Type B pancreatic cell (in vitro differentiated cells): ENCODE measurements at regions not wholly inside any gene's neighbourhood (a gene's known extent, or its start where the extent isn't known, plus 50 kb on each side); places are given as distances from the start of the nearest gene placed in this dataset.

Experiments used
- DNase-seq: peaks from one replicate; pipeline ENCODE4 v3.0.0; 2021; ENCODE audit warnings: mixed read lengths; ENCODE audit not compliant: unreplicated experiment; ENCODE audit errors: extremely low spot score
- H3K27ac Mint-ChIP-seq: 2 replicates; pipeline ENCODE4 v1.8.0; 2021; ENCODE audit warnings: mild to moderate bottlenecking, mixed read lengths
- H3K27me3 Mint-ChIP-seq: 2 replicates; pipeline ENCODE4 v1.8.0; 2021; ENCODE audit warnings: mixed read lengths
- H3K36me3 Mint-ChIP-seq: 2 replicates; pipeline ENCODE4 v1.8.0; 2021; ENCODE audit warnings: mixed read lengths
- H3K4me1 Mint-ChIP-seq: one replicate; pipeline ENCODE4 v1.8.0; 2021; ENCODE audit warnings: mixed read lengths; ENCODE audit not compliant: unreplicated experiment
- H3K4me3 Mint-ChIP-seq: 2 replicates; pipeline ENCODE4 v1.8.0; 2021; ENCODE audit warnings: mild to moderate bottlenecking, mixed read lengths
- H3K9me3 Mint-ChIP-seq: 2 replicates; pipeline ENCODE4 v1.8.0; 2021; ENCODE audit warnings: mixed read lengths
- TF ChIP-seq, protein P1 (sequence below): fragments of 200-600 bp; sonication (generic); conservative IDR thresholded peaks from 2 replicates; pipeline ENCODE4 v1.5.0; 2021; ENCODE audit warnings: antibody characterized with exemption, mild to moderate bottlenecking

DNA sequence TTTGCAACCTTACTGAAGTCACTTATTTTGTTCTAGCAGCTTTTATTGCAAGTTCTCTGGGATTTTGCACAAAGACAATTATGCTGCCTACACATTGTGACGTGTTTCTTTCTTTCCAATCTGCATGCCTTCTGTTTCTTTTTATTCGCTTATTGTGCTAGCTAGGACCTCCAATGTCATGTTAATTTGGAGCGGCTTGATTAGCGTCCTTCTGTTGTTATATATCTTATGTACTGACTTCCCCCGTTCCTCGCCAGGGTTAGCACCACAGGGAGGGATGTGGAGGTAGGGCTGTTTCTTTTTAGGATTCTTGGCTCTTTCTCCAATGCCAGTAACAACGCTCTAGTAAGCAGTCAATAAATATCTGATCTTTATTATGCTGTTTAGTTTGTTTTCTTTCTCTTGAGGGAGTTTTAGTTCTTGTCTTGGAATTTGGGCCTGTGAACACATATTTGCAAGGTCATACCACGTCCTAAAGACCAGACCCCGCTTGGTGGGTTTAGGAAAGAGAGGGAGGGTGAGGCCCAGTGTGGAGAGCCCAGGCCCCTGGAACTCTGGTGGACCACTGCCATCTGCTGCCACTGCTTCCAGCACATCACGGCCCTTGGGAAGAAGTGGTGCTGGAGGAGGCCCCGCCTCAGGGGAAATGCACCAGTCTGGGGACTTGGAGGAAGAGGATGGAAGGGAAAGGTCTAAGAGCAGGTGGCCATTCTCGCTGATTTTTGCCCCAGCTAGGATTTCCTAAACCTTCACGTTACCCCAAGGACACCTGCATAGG lies 129.1 kb downstream of the TRIML1 start:
- no peaks in the 10 kb centered on the region for H3K27me3 Mint-ChIP-seq
- DNase-seq, result no peak
- H3K4me3 Mint-ChIP-seq, result no peak overlapping the region
- no peaks in the 10 kb centered on the region for H3K4me1 Mint-ChIP-seq
- peaks cover 11% of the 10 kb centered on the region for H3K9me3 Mint-ChIP-seq
- H3K27ac Mint-ChIP-seq, result no peak overlapping the region
- H3K36me3 Mint-ChIP-seq, result no peaks in the 10 kb centered on the region
- TF ChIP-seq, protein P1, sequence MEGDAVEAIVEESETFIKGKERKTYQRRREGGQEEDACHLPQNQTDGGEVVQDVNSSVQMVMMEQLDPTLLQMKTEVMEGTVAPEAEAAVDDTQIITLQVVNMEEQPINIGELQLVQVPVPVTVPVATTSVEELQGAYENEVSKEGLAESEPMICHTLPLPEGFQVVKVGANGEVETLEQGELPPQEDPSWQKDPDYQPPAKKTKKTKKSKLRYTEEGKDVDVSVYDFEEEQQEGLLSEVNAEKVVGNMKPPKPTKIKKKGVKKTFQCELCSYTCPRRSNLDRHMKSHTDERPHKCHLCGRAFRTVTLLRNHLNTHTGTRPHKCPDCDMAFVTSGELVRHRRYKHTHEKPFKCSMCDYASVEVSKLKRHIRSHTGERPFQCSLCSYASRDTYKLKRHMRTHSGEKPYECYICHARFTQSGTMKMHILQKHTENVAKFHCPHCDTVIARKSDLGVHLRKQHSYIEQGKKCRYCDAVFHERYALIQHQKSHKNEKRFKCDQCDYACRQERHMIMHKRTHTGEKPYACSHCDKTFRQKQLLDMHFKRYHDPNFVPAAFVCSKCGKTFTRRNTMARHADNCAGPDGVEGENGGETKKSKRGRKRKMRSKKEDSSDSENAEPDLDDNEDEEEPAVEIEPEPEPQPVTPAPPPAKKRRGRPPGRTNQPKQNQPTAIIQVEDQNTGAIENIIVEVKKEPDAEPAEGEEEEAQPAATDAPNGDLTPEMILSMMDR, result no peak

DNA sequence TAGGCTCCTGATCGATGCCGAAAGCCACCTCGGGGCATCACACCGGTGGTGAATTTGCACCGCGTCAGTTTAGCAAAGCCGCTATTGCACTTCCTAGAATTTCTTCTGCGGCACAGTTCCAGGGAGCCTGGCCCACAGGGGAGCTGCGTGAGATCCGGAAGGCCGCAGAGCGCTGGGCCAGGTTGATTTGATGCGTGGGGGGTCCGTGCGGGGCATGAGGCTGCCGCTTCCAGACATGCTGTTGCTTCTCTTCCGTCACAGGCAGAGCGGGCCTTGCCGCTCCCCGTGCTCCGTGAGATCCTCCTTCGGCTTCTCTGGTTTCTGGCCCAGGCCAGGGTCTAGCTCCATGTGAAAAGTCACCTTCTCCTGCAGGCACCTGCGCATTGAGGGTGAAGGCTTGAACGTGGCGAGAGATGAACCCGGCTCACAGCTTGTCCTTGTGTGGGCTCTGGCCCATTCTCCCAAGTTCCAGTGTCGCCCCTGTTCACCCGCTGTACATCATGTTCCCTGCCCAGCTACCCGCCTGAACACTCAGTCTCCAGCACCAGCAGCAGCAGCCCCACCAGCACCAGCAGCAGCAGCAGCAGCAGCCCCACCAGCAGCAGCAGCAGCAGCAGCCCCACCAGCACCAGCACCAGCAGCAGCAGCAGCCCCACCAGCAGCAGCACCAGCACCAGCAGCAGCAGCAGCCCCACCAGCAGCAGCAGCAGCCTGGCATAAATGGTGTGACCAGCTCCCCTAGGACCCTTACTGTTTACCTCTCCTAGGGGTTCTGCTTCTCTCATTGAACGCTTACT lies 131.2 kb downstream of the TRIML1 start:
- H3K4me1 Mint-ChIP-seq, result no peaks in the 10 kb centered on the region
- no peak for DNase-seq
- H3K4me3 Mint-ChIP-seq, result no peak overlapping the region
- H3K27me3 Mint-ChIP-seq, result no peaks in the 10 kb centered on the region
- no peaks in the 10 kb centered on the region for H3K36me3 Mint-ChIP-seq
- H3K27ac Mint-ChIP-seq, result no peak overlapping the region
- TF ChIP-seq, protein P1, result no peak
- H3K9me3 Mint-ChIP-seq, result peaks cover 6% of the 10 kb centered on the region

DNA sequence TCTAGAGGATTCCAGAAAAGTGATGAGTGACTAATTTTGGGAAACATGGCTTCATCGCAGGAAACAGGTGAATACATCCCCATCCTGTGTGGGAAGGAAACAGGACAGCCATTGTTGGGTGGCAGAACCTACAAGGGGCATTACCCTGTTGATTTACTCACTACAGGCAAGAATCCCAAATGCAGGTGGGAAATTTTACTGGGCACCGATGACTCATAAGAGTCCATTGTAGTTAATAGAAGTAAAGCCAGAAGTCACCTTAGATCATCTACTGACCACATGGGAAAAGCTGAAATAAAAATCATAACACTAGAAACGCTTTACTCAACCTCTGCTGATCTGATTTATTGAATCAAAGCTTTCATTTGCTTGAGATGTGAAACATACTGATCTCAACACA lies 136.4 kb downstream of the TRIML1 start:
- TF ChIP-seq, protein P1, result no peak
- no peaks in the 10 kb centered on the region for H3K4me1 Mint-ChIP-seq
- H3K36me3 Mint-ChIP-seq, result no peaks in the 10 kb centered on the region
- peaks cover 8% of the 10 kb centered on the region for H3K27me3 Mint-ChIP-seq
- H3K27ac Mint-ChIP-seq, result no peak overlapping the region
- no peak for DNase-seq
- H3K9me3 Mint-ChIP-seq, result no peaks in the 10 kb centered on the region
- no peak overlapping the region for H3K4me3 Mint-ChIP-seq

DNA sequence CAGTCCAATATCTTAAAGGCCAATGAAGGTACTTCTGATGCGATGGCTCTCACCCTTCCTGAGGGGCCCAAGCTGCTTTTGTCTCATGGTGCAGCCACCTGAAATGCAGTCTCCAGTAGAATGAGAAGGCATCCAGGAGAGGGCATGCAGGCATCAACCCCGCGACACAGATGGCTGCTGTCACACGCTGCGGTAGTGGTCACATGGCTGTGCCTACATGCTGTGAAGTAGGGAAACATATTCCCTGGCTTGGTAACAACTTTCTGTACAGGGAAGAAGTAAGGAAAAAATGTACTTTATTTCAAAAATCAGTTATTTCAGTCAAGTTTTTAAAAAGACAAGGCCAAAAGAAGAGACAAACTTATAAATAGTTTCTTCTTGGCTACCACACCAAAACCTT lies 139.9 kb downstream of the TRIML1 start:
- TF ChIP-seq, protein P1, result no peak
- Mint-ChIP-seq H3K4me1 (no peaks in the 10 kb centered on the region), H3K36me3 (no peaks in the 10 kb centered on the region), H3K4me3 (no peak overlapping the region), H3K27me3 (peaks cover 31% of the 10 kb centered on the region), H3K27ac (no peak overlapping the region), H3K9me3 (no peaks in the 10 kb centered on the region)
- no peak for DNase-seq

DNA sequence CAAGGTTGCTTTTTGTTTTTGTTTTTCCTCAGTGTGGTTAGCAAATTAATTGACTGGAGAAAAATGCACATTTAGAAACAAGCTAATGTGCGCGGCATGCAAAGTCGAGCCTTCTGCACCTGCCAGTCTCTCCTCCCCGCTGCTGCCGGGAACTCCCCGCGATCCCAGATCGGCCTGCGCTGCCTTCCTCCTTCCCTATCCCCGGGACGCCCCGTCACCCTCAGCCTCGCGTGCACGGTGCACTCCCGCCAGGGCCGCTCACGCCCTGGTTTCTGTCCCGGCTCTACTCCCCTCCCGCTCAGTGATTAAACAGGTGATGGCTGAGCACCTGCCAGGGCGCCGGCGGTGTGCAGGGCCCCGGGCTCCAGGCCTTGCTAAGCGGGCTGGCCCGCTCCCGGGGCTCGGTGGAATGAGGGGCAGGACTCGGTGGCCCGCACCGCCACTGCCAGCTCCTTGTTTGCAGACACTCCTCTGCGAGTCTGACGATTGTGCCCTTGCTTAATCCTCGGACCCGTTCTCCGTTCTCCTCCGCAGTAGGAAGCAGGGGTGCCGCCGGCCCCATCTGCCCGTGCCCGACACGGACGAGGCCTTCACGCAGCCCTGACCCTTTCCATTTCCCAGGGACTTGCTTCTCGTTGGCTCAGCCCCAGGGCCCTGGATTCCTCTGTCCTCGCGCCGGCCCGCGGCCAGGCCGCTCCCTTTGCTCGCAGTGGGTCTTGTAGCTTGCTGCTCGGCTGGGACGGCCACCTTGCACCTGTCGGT lies 143.4 kb downstream of the TRIML1 start:
- peaks cover 58% of the 10 kb centered on the region for H3K27me3 Mint-ChIP-seq
- no peaks in the 10 kb centered on the region for H3K9me3 Mint-ChIP-seq
- H3K36me3 Mint-ChIP-seq, result no peaks in the 10 kb centered on the region
- peak overlapping the region; percentile 81 for H3K4me3 Mint-ChIP-seq
- H3K27ac Mint-ChIP-seq, result peak overlapping the region; percentile 48
- no peak for DNase-seq
- TF ChIP-seq, protein P1, result no peak
- H3K4me1 Mint-ChIP-seq, result no peaks in the 10 kb centered on the region
